UCSD-AML1 (cell line): ENCODE measurements at regions not wholly inside any gene's neighbourhood (a gene's known extent, or its start where the extent isn't known, plus 50 kb on each side); places are given as distances from the start of the nearest gene placed in this dataset.
"Not testable (repeated sequence)": the region's sequence is repeated elsewhere in the genome, so short reads cannot be mapped to it uniquely, and the experiment has no call there.

ENCODE experiments used
- DNase-seq: peaks from one replicate; lab custom pipeline; 2025; ENCODE audit not compliant: unreplicated experiment; lab: John Stamatoyannopoulos, UW

GRCh38 chrX:44675362-44676024, 132.8 kb upstream of the FUNDC1 start:
- no peak for DNase-seq

DNA sequence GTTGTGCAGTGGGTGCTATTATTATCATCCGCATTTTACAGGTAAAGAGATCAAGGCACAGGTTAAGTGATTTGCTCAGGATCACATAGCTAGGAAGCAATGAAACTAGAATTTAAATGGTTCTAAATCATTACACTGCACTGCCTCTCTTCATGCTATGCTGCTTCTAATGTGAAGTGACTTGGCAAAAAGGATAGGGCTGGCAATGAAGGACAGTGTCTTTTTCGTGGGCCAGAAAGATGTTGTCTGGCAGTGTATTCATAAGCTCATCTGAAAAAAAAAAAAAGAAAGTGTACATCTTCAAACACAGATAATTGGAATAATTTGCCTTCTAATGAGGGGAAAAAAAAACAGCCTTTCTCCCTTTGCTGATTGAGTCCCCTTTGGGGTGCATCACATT, 132.2 kb upstream of the FUNDC1 start:
- DNase-seq: no peak

GRCh38 chrX:44669626-44670025, 127.0 kb upstream of the FUNDC1 start:
- DNase-seq: no peak

GRCh38 chrX:44667771-44668170, 125.1 kb upstream of the FUNDC1 start:
- DNase-seq: no peak

DNA sequence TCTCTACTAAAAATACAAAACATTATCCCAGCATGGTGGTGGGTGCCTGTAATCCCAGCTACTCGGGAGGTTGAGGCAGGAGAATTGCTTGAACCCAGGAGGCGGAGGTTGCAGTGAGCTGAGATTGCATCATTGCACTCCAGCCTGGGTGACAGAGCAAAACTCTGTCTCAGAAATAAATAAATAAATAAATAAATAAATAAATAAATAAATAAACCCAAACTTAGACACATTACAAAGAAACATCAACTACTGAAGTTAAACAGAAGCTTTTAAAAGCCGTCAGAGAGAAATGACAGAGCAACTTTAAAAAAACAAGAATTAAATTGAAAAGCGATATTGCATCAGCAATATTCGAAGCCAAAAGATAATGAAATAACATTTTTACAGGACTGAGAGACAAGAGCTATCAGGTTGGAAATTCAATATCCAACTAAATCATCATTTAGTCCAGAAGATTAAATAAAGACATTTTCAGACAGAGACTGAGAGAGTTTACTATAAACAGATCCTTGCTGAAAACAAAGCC, 115.1 kb upstream of the FUNDC1 start:
- DNase-seq: not testable (repeated sequence)

DNA sequence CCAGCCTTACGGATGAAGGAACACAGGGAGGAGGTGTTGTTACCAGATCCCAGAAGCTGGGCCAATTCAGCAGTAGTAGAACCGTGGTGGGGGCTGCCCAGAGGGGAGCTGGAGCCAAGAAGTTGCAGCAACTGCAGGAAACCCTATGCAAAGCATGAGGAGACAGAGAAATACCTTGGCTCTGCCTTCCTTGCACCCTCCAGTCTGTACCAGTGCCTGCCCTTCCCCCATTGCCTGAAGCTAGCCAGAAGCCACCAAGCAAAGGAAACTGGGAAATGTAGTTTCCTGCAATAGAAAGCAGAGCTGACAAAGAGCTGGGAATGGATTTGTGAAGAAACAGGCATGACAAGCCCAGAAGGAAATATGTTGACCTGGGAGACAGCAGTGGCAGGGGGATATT, 108.7 kb upstream of the FUNDC1 start:
- DNase-seq: no peak

DNA sequence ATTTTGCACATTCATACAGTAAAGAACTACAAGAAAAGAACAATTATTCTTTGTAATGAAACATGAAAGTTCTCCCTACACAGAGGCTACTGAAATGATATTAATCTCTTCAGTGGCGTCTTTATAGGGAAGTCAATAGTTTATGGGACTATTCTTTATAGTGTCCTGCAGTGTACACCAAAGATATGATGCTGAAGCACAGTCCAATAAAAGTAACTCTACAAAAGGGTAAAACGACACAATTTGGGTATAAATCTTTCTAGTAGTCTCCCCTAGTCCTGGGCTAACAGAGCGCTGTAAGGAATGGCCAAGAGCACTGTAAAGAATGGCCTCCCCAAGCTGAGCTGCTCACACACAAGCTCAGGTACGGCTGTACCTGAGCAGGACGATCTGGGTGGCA, 101.1 kb upstream of the FUNDC1 start:
- DNase-seq: no peak

GRCh38 chrX:44637282-44637681, 94.6 kb upstream of the FUNDC1 start:
- DNase-seq: no peak

DNA sequence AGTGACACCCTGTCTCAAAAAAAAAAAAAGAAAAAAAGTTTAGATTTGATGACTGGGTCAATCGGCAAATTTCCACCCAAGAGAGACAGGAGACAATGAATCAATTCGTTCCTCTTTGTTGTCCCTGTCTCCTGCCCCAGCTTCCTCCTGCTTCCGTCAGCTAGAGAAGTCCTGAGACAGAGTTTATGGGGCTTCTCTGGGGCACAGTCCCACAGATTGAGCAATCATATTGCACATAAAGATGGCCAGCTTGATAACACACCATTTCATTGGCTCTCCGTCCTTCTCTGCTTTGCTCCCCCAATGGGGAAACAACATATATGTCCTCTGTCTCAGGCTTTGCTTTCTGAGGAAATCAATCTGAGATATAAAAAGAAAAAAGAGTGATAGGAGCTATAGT, 78.4 kb upstream of the FUNDC1 start:
- no peak for DNase-seq

DNA sequence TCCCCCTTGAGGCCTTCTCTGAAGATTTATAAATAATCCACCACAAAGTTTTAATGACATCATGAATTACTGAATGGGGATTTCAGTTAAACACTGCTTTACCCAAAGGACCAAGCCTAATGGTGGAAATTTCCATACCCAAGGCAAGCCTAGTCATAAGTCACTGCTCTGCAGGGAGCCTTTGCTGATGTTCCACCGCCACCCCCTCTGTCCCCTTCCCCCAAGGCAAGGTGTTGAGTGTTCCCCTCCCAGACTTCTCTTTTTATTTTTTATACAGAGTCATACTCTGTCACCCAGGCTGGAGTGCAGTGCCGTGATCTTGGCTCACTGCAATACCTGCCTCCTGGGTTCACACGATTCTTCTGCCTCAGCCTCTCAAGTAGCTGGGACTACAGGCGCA, 76.4 kb upstream of the FUNDC1 start:
- DNase-seq: no peak

DNA sequence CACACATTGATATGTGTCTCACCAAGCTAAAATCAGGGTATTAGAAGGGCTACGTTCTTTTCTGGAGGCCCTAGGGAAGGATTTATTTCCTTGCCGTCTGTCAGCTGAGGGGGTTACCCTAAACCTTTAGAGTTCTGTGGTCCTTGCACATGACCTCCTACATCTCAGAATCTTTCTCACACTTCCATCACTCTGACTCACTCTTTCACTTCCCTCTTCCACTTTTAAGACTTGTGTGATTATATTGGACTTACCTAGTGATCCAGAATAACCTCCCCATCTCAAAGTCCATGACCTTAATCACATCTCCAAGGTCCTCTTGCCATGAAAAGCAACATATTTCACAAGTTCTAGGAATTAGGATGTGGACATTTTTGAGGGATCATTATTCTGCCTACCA, 53.6 kb upstream of the FUNDC1 start:
- no peak for DNase-seq
